ENCODE measurements at regions not wholly inside any gene's neighbourhood (a gene's known extent, or its start where the extent isn't known, plus 50 kb on each side); places are given as distances from the start of the nearest gene placed in this dataset.

- no peak for DNase-seq (ENCODE audit: low read depth)
Measured at GRCh38 chr3:150161011-150161410, 190.3 kb upstream of the PFN2 start.

DNA sequence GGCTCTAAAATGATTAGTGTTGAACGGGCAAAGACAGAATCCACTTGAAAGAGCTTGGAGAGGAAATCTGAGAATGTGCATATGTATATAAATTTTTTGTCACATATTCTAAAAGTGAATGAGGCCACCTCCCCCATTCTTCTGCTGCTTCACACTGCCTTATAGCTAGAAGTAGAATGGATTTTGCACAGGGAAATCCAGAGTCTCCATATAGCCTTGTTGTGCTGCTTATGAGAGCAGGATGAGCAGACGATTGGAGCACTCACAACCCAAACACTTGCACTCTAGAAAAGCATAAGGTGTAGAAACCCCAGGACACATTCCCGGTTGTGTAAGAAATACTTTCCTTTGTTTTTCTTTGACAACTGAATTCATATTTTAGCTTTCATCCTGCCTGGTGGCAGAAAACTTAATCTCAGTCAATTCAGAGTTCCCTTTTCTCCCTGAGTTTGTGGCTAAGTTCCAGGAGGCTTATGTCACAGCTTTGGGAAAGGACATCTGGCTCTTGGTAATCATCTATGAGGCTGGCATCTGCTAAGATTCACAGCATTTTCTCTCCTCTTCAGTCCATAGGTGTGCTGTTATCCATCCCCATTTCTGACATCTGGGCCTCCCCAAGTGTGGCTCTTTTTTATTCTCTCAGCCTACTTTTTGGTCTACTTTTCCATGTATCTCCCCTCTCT is 188.4 kb upstream of the PFN2 start:
- DNase-seq (ENCODE audit: low read depth) = no peak

- no peak for DNase-seq (ENCODE audit: low read depth)
Measured at GRCh38 chr3:150152567-150152966, 181.9 kb upstream of the PFN2 start.

- DNase-seq (ENCODE audit: low read depth) = no peak
Measured at GRCh38 chr3:150150633-150151032, 179.9 kb upstream of the PFN2 start.

DNA sequence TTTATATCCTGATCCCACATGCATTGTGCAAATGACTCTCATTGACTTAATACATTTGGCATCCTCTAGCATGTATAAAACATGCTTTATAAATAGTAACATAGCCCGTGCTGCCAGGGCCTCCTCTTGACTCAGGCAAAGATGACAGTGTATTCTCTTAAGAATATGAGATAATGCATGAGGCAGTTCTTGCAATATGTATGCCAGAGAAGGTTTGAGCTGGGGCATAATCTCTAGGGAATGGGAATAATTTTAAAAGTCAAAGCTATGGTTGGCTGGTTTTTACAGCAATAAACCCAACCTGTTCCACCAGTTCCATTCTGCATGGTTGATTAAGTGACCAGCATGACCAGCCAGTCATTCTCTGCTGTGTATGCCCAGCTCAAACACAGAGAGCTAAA is 179.0 kb upstream of the PFN2 start:
- DNase-seq (ENCODE audit: low read depth) = no peak

DNA sequence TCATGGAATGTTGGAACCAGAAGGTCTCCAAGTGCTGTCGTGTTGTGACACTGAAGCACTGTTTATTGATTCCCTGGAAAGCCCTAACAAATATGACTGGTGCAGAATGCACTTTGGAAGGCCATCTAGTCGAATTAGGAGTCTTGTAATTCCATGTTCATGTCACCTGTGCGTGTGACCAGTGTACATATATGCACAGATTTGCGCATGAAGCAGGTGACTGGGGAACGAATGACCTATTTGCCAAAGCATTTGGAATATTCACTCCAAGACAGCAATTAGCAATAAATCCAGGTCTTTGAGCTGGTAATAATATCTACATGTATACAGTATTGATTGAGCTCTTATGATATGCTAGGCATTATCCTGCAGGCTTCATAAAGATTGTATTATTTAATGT is 177.5 kb upstream of the PFN2 start:
- no peak for DNase-seq (ENCODE audit: low read depth)

GRCh38 chr3:150147776-150148175 is 177.1 kb upstream of the PFN2 start:
- DNase-seq (ENCODE audit: low read depth) = no peak

DNA sequence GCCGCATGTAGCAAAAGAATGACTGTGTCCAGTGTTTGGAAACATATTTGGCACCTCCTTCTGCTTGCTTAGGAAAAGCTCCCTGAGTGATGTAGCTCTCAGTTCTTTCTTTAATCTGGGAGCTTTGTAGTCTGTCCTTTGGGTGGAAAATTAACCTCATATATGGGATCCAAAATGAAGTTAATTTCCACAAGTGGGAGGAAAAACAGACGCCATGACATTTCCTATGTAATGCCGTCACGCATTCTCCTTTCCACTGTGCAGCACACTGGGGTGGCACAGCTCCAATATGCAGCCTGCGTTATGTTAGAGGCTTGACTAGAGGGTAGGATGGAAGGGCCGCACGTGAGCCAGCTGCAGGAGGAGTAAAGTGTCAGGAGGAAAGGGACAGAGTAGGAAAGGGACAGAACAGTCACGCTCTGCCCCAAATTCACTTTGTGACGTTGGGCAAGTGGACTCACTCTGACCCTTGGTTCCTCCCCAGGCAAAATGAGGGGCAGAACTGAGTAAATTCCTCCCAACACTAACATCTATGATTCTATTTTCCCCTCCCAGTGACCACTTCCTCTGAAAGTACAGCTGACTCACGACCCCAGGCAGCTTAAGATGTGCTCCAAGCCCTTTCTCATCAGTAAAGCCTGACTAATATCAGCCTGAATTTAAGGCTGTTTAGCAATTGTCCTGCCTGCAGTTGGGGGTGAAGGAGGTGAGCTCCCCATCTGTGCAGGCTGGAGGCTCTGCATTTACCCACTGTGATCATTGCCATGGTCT is 176.5 kb upstream of the PFN2 start:
- DNase-seq (ENCODE audit: low read depth) = no peak

DNA sequence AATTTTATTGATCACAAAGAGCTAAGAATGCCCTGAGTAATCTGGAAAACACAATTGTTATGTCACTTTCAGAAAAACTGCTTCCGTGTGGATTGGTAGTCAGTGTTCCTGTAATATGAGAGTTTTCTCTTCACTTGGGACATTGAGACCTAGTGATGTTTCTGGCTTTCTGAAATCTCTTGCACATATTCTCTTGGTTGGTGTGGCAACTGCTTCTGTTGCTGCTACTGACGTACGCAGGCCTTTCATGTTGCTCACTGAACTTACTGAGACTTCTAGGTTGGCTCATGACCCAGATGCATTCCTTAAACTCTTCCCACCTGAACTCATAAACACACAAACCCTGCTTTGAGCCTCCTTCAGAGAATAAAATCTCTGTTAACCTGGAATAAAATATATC is 175.0 kb upstream of the PFN2 start:
- DNase-seq (ENCODE audit: low read depth) = no peak

- no peak for DNase-seq (ENCODE audit: low read depth)
Measured at GRCh38 chr3:150144191-150144708, 173.6 kb upstream of the PFN2 start.

- no peak for DNase-seq (ENCODE audit: low read depth)
Measured at GRCh38 chr3:150142936-150143335, 172.2 kb upstream of the PFN2 start.

DNA sequence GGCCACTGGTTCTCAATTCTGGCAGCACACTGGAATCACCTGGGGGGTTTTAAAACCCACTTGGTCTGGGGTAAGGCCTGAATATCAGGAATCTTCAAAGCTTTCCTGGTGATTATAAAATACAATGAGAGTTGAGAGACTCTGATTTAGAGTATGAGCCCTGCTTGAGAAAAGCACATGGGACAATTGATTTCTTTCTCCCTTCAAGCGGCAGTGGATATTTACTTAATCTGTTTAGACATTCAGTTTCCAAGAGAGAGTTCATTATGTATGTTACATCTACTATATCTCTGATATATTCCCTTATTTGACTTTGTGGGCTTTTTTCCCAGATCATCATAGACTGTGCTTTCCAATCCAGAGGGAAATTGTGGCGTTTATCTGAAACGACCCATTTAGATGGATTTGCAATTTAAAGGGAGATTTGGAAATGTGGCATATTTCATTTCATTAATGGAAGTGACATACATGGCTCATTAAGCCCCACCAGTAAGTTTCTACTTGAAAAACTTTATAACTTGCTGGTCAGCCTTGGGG is 171.2 kb upstream of the PFN2 start:
- DNase-seq (ENCODE audit: low read depth) = no peak

DNA sequence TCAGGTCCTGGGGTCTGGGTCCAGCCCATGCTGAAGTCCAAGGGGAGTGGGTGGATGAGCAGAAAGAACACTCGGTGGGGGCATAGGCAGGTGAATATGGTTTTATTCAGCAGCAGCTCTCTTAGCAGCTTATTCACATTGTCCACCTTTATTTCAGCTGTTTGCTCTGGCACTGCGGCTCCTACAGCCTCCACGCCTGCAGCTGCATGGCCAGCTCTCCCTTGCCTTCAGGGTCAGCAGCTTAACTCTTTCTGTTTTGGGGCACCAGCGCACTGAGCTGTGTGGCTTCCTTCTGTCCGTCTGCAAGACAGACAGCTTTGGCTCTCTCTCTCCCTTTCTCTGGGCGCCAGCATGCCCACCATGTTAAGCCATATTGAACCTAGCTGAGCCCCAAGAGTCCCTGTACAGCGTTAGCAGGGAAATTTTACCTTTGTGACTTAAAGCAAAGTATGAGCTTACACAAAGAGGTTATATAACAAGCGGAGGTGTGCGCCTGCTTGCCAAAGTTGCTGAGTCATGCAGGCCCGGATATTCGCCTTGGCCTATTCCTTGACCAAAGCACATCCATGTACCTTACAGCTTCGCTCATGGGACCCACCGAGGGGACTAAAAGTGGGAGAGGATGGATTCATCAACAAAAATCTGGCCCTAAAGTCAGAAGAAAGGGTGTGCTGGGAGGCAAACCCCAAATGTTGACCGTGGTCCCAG is 170.1 kb upstream of the PFN2 start:
- DNase-seq (ENCODE audit: low read depth) = no peak

- no peak for DNase-seq (ENCODE audit: low read depth)
Measured at GRCh38 chr3:150138824-150139223, 168.1 kb upstream of the PFN2 start.

GRCh38 chr3:150136242-150136641 is 165.5 kb upstream of the PFN2 start:
- DNase-seq (ENCODE audit: low read depth) = no peak

GRCh38 chr3:150135287-150135721 is 164.6 kb upstream of the PFN2 start:
- DNase-seq (ENCODE audit: low read depth) = no peak

- no peak for DNase-seq (ENCODE audit: low read depth)
Measured at GRCh38 chr3:150133293-150133692, 162.6 kb upstream of the PFN2 start.

DNA sequence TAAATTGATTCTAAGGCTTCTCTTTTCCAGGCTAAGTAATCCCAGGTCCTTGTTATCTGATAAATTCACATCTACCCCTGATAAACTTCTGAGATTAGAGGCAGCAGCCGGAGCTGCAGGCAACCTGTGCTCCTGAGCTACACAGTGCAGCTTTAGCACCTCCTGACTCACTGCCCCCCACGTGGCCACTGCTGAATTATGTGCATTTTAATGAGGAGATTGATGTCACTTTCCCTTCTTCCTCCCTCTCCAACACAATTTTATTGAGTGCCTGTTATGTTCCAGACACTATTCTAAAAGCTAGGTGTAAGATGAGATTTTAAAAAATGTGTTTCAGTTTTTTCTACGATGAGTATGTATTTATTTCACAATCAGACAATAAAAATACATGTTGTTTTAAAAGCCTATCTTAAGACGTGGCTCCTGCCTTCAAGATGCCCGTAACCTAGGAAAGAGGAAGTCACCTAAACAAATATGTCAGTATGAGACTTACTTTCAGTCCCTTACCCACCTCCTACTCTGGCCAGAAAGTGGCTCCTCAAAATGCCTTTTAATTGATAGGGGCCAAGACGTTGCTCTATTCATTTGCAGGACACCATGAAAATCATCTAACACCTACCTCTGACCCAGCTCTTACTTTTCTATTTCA is 161.5 kb upstream of the PFN2 start:
- DNase-seq (ENCODE audit: low read depth) = no peak

GRCh38 chr3:150131663-150132062 is 161.0 kb upstream of the PFN2 start:
- DNase-seq (ENCODE audit: low read depth) = no peak

- no peak for DNase-seq (ENCODE audit: low read depth)
Measured at GRCh38 chr3:150130404-150131100, 159.9 kb upstream of the PFN2 start.

DNA sequence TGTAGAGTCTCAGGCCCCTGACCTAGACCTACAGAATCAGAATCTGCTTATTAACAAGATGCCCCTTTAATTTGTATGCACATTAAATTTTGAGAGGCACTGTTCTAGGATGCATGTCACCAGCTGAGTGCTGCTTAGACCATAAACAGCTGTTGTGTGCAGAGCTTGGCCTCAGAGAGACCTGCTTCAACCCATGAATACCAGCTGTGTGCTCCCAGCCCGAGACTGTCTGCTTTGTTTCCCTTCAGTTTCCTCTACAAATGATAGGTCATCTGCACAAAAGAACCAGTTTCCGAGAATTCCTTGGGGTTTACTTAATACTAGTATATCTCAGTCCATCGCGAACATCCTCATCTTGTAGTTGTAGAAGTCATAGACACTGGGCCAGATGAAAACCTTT is 158.5 kb upstream of the PFN2 start:
- no peak for DNase-seq (ENCODE audit: low read depth)

Data from activated T-cell treated with anti-CD3 and anti-CD28 coated beads for 1 hour (primary cell).